ACC112 (cell line): ENCODE measurements at regions not wholly inside any gene's neighbourhood (a gene's known extent, or its start where the extent isn't known, plus 50 kb on each side); places are given as distances from the start of the nearest gene placed in this dataset.
A peak's percentile ranks its signal among the peaks of the same experiment; 100 is the strongest.

ENCODE experiments used
- H2AFZ ChIP-seq: fragments of 200-600 bp; sonication (generic); one replicate; pipeline ENCODE4 v1.6.0; 2017; ENCODE audit warnings: antibody characterized with exemption, low read length; ENCODE audit not compliant: unreplicated experiment
- H3K27ac ChIP-seq: fragments of 200-600 bp; sonication (generic); 2 replicates; pipeline ENCODE4 v1.5.1; 2014; ENCODE audit warnings: low read depth, mild to moderate bottlenecking, antibody characterized with exemption, low read length, moderate library complexity
- H3K27me3 ChIP-seq: fragments of 200-600 bp; sonication (generic); 2 replicates; pipeline ENCODE4 v1.6.1; 2014; ENCODE audit warnings: mild to moderate bottlenecking, antibody characterized with exemption, low read length, moderate library complexity, mixed read lengths; ENCODE audit not compliant: insufficient read depth
- H3K36me3 ChIP-seq: fragments of 200-600 bp; sonication (generic); 2 replicates; pipeline ENCODE4 v1.6.1; 2016; ENCODE audit warnings: mild to moderate bottlenecking, antibody characterized with exemption, low read length, moderate library complexity, mixed read lengths; ENCODE audit not compliant: insufficient read depth
- H3K4me1 ChIP-seq: fragments of 200-600 bp; sonication (generic); one replicate; pipeline ENCODE4 v1.6.1; 2016; ENCODE audit warnings: low read length, mixed read lengths; ENCODE audit not compliant: insufficient read depth, unreplicated experiment, control insufficient read depth
- H3K4me3 ChIP-seq: fragments of 200-600 bp; sonication (generic); 2 replicates; pipeline ENCODE4 v1.5.1; 2014; ENCODE audit warnings: mild to moderate bottlenecking, low read depth, low read length
- H3K79me2 ChIP-seq: fragments of 200-600 bp; sonication (generic); one replicate; pipeline ENCODE4 v1.6.0; 2016; ENCODE audit warnings: low read length; ENCODE audit not compliant: control insufficient read depth, unreplicated experiment, insufficient read depth

- no peaks in the 10 kb centered on the region for H3K27me3 ChIP-seq
- H2AFZ ChIP-seq = no peak overlapping the region
- no peak overlapping the region for H3K27ac ChIP-seq
- no peaks in the 10 kb centered on the region for H3K79me2 ChIP-seq
- no peak overlapping the region for H3K4me3 ChIP-seq
- no peaks in the 10 kb centered on the region for H3K36me3 ChIP-seq
- no peaks in the 10 kb centered on the region for H3K4me1 ChIP-seq
Observed at GRCh38 chr18:41216341-41217003, 738.6 kb upstream of the PIK3C3 start.

GRCh38 chr18:41207706-41208105, 747.3 kb upstream of the PIK3C3 start:
- Histone ChIP-seq H3K4me3 (no peak overlapping the region), H3K79me2 (no peaks in the 10 kb centered on the region), H3K27ac (no peak overlapping the region), H3K36me3 (no peaks in the 10 kb centered on the region), H3K4me1 (no peaks in the 10 kb centered on the region), H3K27me3 (no peaks in the 10 kb centered on the region), H2AFZ (no peak overlapping the region)

GRCh38 chr18:41206341-41206830, 748.6 kb upstream of the PIK3C3 start:
- no peaks in the 10 kb centered on the region for H3K27me3 ChIP-seq
- H3K4me3 ChIP-seq = no peak overlapping the region
- no peaks in the 10 kb centered on the region for H3K79me2 ChIP-seq
- H2AFZ ChIP-seq = peak overlapping the region; percentile 10
- no peak overlapping the region for H3K27ac ChIP-seq
- no peaks in the 10 kb centered on the region for H3K4me1 ChIP-seq
- H3K36me3 ChIP-seq = no peaks in the 10 kb centered on the region

GRCh38 chr18:41199212-41199611, 755.8 kb upstream of the PIK3C3 start:
- Histone ChIP-seq H3K27ac (no peak overlapping the region), H3K4me3 (no peak overlapping the region), H3K36me3 (no peaks in the 10 kb centered on the region), H3K79me2 (no peaks in the 10 kb centered on the region), H2AFZ (no peak overlapping the region), H3K27me3 (no peaks in the 10 kb centered on the region), H3K4me1 (no peaks in the 10 kb centered on the region)

GRCh38 chr18:41197967-41198366, 757.1 kb upstream of the PIK3C3 start:
- no peaks in the 10 kb centered on the region; the same call in 1 of the 2 replicates for H3K36me3 ChIP-seq
- H3K27me3 ChIP-seq = no peaks in the 10 kb centered on the region
- H3K4me1 ChIP-seq = no peaks in the 10 kb centered on the region

GRCh38 chr18:41170346-41170745, 784.7 kb upstream of the PIK3C3 start:
- H3K27ac ChIP-seq = no peak overlapping the region
- H2AFZ ChIP-seq = no peak overlapping the region
- H3K27me3 ChIP-seq = no peaks in the 10 kb centered on the region
- H3K4me1 ChIP-seq = no peaks in the 10 kb centered on the region
- no peaks in the 10 kb centered on the region for H3K79me2 ChIP-seq
- H3K36me3 ChIP-seq = no peaks in the 10 kb centered on the region
- no peak overlapping the region for H3K4me3 ChIP-seq

More at GRCh38 chr18:41197967-41198366, 757.1 kb upstream of the PIK3C3 start:
- H3K79me2 ChIP-seq = no peaks in the 10 kb centered on the region
- no peak overlapping the region for H3K4me3 ChIP-seq
- H3K27ac ChIP-seq = no peak overlapping the region
- no peak overlapping the region for H2AFZ ChIP-seq

GRCh38 chr18:41165625-41166024, 789.4 kb upstream of the PIK3C3 start:
- no peak overlapping the region for H3K4me3 ChIP-seq
- no peaks in the 10 kb centered on the region; the same call in 1 of the 2 replicates for H3K27me3 ChIP-seq
- no peaks in the 10 kb centered on the region for H3K4me1 ChIP-seq
- H3K27ac ChIP-seq = no peak overlapping the region
- no peaks in the 10 kb centered on the region for H3K79me2 ChIP-seq
- no peak overlapping the region for H2AFZ ChIP-seq
- no peaks in the 10 kb centered on the region for H3K36me3 ChIP-seq

GRCh38 chr18:41162781-41163180, 792.3 kb upstream of the PIK3C3 start:
- Histone ChIP-seq H3K79me2 (no peaks in the 10 kb centered on the region), H3K4me3 (no peak overlapping the region), H3K27me3 (no peaks in the 10 kb centered on the region; the same call in 1 of the 2 replicates), H3K4me1 (no peaks in the 10 kb centered on the region), H2AFZ (no peak overlapping the region), H3K27ac (no peak overlapping the region), H3K36me3 (no peaks in the 10 kb centered on the region)

- H2AFZ ChIP-seq = no peak overlapping the region
- H3K27me3 ChIP-seq = no peaks in the 10 kb centered on the region; the same call in 1 of the 2 replicates
- H3K4me3 ChIP-seq = no peak overlapping the region
- H3K27ac ChIP-seq = no peak overlapping the region
- H3K4me1 ChIP-seq = no peaks in the 10 kb centered on the region
- no peaks in the 10 kb centered on the region for H3K36me3 ChIP-seq
- no peaks in the 10 kb centered on the region for H3K79me2 ChIP-seq
Observed at GRCh38 chr18:41162191-41162590, 792.8 kb upstream of the PIK3C3 start.

GRCh38 chr18:41155910-41156851, 798.9 kb upstream of the PIK3C3 start:
- Histone ChIP-seq H3K4me1 (no peaks in the 10 kb centered on the region), H3K27ac (no peak overlapping the region), H3K4me3 (no peak overlapping the region), H3K36me3 (no peaks in the 10 kb centered on the region), H3K79me2 (no peaks in the 10 kb centered on the region), H3K27me3 (no peaks in the 10 kb centered on the region), H2AFZ (no peak overlapping the region)
